Calu3 (cell line): ENCODE measurements at regions not wholly inside any gene's neighbourhood (a gene's known extent, or its start where the extent isn't known, plus 50 kb on each side); places are given as distances from the start of the nearest gene placed in this dataset.

Source experiments
- BruUV-seq: library from RNA; stranded (reverse); fragments of 400-500 nt; replicated peaks from 2 replicates; lab custom pipeline; 2021; lab: Mats Ljungman, UMichigan
- CTCF ChIA-PET: fragments of 300-600 bp; sonication (Branson Sonifier 250); formaldehyde crosslinking; loops from one replicate; lab custom pipeline; 2022; ENCODE audit warnings: antibody characterized with exemption; lab: Charles Lee
- DNase-seq: peaks from one replicate; pipeline ENCODE4 v3.0.0; 2022
- H3K27ac Mint-ChIP-seq: one replicate; pipeline ENCODE4 v1.8.0; 2022; ENCODE audit warnings: mixed read lengths; ENCODE audit not compliant: unreplicated experiment
- H3K27me3 Mint-ChIP-seq: one replicate; pipeline ENCODE4 v1.8.0; 2022; ENCODE audit warnings: mixed read lengths; ENCODE audit not compliant: unreplicated experiment
- H3K36me3 Mint-ChIP-seq: one replicate; pipeline ENCODE4 v1.8.0; 2022; ENCODE audit warnings: mild to moderate bottlenecking, moderate library complexity, mixed read lengths; ENCODE audit not compliant: insufficient read depth, unreplicated experiment
- H3K4me1 Mint-ChIP-seq: one replicate; pipeline ENCODE4 v1.8.0; 2022; ENCODE audit warnings: mild to moderate bottlenecking, low read depth, mixed read lengths; ENCODE audit not compliant: unreplicated experiment
- H3K4me3 Mint-ChIP-seq: one replicate; pipeline ENCODE4 v1.8.0; 2022; ENCODE audit warnings: mild to moderate bottlenecking, low read depth, moderate library complexity, mixed read lengths; ENCODE audit not compliant: unreplicated experiment
- H3K9me3 Mint-ChIP-seq: one replicate; pipeline ENCODE4 v1.8.0; 2022; ENCODE audit warnings: low read depth, mixed read lengths; ENCODE audit not compliant: unreplicated experiment
- CTCF ChIP-seq: fragments of 200-600 bp; IDR thresholded peaks from one replicate; pipeline ENCODE4 v1.8.0; 2022; ENCODE audit warnings: antibody characterized with exemption; ENCODE audit not compliant: unreplicated experiment
- intact Hi-C: fragments of 100-400 bp; cut with micrococcal nuclease; formaldehyde crosslinking; loops from one replicate; pipeline ENCODE4 v1.10.0; 2022; ENCODE audit not compliant: unreplicated experiment

GRCh38 chr4:123144616-123145015 lies 222.2 kb upstream of the NUDT6 start:
- BruUV-seq, result no TSS peak
- TF ChIP-seq CTCF, result no peak
- Mint-ChIP-seq H3K9me3 (no peaks in the 10 kb centered on the region), H3K27me3 (no peaks in the 10 kb centered on the region), H3K27ac (no peak overlapping the region), H3K36me3 (no peaks in the 10 kb centered on the region), H3K4me3 (no peak overlapping the region), H3K4me1 (no peaks in the 10 kb centered on the region)
- CTCF ChIA-PET, result no interaction called here
- intact Hi-C loops, result no loop called here
- DNase-seq, result no peak

- intact Hi-C loops, result no loop called here
Observed at GRCh38 chr4:123158576-123158975, 236.2 kb upstream of the NUDT6 start.

GRCh38 chr4:123159479-123159878 lies 237.1 kb upstream of the NUDT6 start:
- DNase-seq, result no peak
- intact Hi-C loops, result no loop called here
- H3K27ac Mint-ChIP-seq, result no peak overlapping the region
- H3K27me3 Mint-ChIP-seq, result no peaks in the 10 kb centered on the region
- no peak for TF ChIP-seq CTCF
- H3K36me3 Mint-ChIP-seq, result no peaks in the 10 kb centered on the region
- CTCF ChIA-PET, result no interaction called here
- no peaks in the 10 kb centered on the region for H3K9me3 Mint-ChIP-seq
- H3K4me1 Mint-ChIP-seq, result no peaks in the 10 kb centered on the region
- no peak overlapping the region for H3K4me3 Mint-ChIP-seq
- BruUV-seq, result no TSS peak

More at GRCh38 chr4:123158576-123158975, 236.2 kb upstream of the NUDT6 start:
- Mint-ChIP-seq H3K27ac (no peak overlapping the region), H3K4me1 (no peaks in the 10 kb centered on the region), H3K36me3 (no peaks in the 10 kb centered on the region), H3K27me3 (no peaks in the 10 kb centered on the region), H3K4me3 (no peak overlapping the region), H3K9me3 (no peaks in the 10 kb centered on the region)
- BruUV-seq, result no TSS peak
- CTCF ChIA-PET, result no interaction called here
- no peak for TF ChIP-seq CTCF
- no peak for DNase-seq

GRCh38 chr4:123162859-123163258 lies 233.7 kb upstream of the SPRY1 start:
- DNase-seq, result no peak
- Mint-ChIP-seq H3K9me3 (no peaks in the 10 kb centered on the region), H3K27me3 (no peaks in the 10 kb centered on the region), H3K4me1 (no peaks in the 10 kb centered on the region), H3K4me3 (no peak overlapping the region), H3K27ac (no peak overlapping the region), H3K36me3 (no peaks in the 10 kb centered on the region)
- no peak for TF ChIP-seq CTCF
- intact Hi-C loops, result no loop called here
- BruUV-seq, result no TSS peak
- CTCF ChIA-PET, result interaction anchor here (0.9 kb wide), 1 partner anchor 204 kb away, joined by 3 read pairs; no protein-coding TSS in a partner anchor
